PFSK-1 (cell line): ENCODE measurements at regions not wholly inside any gene's neighbourhood (a gene's known extent, or its start where the extent isn't known, plus 50 kb on each side); places are given as distances from the start of the nearest gene placed in this dataset.

ENCODE experiments used
- FOXP2 ChIP-seq: optimal IDR thresholded peaks from 2 replicates; pipeline ENCODE3; 2011; ENCODE audit warnings: borderline replicate concordance, control low read depth, inconsistent platforms; ENCODE audit not compliant: insufficient read depth; ENCODE audit errors: extremely low read length, extremely low read depth
- POLR2AphosphoS5 ChIP-seq: IDR thresholded peaks from 2 replicates; pipeline ENCODE4 v1.6.1; 2012; ENCODE audit warnings: low read depth, mild to moderate bottlenecking, control low read depth, low read length, moderate library complexity
- SIN3A ChIP-seq: IDR thresholded peaks from 2 replicates; pipeline ENCODE4 v1.6.1; 2012; ENCODE audit warnings: mild to moderate bottlenecking, low read length, moderate library complexity, borderline replicate concordance; ENCODE audit not compliant: insufficient read depth
- TAF1 ChIP-seq: IDR thresholded peaks from 2 replicates; pipeline ENCODE4 v1.6.1; 2012; ENCODE audit warnings: low read length, control low read depth, borderline replicate concordance; ENCODE audit not compliant: insufficient read depth
- TF ChIP-seq, protein P1 (sequence below), 2 experiments: IDR thresholded peaks; 2 replicates each; pipeline versions ENCODE4 v1.6.1 to v1.8.0; 2011 to 2012; ENCODE audit warnings: low read depth in 2 of 2, low read length in 2 of 2, control low read depth in 1 of 2, inconsistent platforms in 1 of 2, mild to moderate bottlenecking in 1 of 2, moderate library complexity in 1 of 2; ENCODE audit not compliant: insufficient read depth in 1 of 2

DNA sequence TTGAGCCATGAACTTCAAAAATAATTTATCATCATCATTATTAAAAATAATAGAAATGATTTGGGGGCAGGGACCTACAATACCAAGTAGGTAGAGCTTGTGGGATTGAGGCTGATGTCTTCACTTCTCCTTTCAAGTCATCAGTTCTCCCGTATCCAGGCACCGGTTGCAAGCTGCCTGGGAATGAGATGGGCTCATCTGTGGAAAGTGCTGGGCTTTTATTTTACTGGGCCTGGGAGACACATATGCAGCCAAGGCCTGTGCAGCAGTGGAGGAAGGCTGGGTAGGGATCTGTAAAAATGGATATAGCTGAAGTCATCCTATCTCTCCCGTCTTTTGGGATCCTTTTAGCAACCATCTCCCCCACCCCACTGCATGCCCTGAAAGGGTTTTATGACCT is 284.1 kb upstream of the CLINT1 start:
- TF ChIP-seq POLR2AphosphoS5, result no peak
- TF ChIP-seq, protein P1, sequence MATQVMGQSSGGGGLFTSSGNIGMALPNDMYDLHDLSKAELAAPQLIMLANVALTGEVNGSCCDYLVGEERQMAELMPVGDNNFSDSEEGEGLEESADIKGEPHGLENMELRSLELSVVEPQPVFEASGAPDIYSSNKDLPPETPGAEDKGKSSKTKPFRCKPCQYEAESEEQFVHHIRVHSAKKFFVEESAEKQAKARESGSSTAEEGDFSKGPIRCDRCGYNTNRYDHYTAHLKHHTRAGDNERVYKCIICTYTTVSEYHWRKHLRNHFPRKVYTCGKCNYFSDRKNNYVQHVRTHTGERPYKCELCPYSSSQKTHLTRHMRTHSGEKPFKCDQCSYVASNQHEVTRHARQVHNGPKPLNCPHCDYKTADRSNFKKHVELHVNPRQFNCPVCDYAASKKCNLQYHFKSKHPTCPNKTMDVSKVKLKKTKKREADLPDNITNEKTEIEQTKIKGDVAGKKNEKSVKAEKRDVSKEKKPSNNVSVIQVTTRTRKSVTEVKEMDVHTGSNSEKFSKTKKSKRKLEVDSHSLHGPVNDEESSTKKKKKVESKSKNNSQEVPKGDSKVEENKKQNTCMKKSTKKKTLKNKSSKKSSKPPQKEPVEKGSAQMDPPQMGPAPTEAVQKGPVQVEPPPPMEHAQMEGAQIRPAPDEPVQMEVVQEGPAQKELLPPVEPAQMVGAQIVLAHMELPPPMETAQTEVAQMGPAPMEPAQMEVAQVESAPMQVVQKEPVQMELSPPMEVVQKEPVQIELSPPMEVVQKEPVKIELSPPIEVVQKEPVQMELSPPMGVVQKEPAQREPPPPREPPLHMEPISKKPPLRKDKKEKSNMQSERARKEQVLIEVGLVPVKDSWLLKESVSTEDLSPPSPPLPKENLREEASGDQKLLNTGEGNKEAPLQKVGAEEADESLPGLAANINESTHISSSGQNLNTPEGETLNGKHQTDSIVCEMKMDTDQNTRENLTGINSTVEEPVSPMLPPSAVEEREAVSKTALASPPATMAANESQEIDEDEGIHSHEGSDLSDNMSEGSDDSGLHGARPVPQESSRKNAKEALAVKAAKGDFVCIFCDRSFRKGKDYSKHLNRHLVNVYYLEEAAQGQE (IDR thresholded peaks at IDR 0.05; ENCODE audit: insufficient read depth in 1 of 2, low read depth in 2 of 2, low read length in 2 of 2), result no peak
- TF ChIP-seq SIN3A, result no peak
- no peak for TF ChIP-seq FOXP2
- TF ChIP-seq TAF1, result no peak

DNA sequence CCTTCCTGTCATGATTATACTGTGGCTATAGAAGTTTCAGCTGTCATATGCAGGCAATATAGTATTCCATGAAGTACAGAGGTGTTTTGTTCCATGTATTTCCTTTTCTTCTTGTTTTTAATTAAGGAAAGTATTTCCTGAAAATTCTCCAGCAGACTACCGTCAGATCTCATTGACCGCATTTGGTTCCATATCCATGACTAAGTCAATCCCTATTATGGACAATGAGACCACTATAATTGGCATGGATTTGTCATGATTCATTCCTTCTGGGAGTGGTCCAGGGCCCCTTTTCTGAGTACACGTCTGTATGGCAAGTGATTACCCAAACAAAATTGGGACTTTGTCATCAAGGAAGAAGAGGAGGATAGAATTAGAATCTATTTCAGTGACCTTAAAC is 283.2 kb upstream of the CLINT1 start:
- TF ChIP-seq POLR2AphosphoS5 (no peak), SIN3A (no peak), TAF1 (no peak), FOXP2 (no peak)
- TF ChIP-seq, protein P1 (IDR thresholded peaks at IDR 0.05; ENCODE audit: insufficient read depth in 1 of 2, low read depth in 2 of 2, low read length in 2 of 2), result no peak

DNA sequence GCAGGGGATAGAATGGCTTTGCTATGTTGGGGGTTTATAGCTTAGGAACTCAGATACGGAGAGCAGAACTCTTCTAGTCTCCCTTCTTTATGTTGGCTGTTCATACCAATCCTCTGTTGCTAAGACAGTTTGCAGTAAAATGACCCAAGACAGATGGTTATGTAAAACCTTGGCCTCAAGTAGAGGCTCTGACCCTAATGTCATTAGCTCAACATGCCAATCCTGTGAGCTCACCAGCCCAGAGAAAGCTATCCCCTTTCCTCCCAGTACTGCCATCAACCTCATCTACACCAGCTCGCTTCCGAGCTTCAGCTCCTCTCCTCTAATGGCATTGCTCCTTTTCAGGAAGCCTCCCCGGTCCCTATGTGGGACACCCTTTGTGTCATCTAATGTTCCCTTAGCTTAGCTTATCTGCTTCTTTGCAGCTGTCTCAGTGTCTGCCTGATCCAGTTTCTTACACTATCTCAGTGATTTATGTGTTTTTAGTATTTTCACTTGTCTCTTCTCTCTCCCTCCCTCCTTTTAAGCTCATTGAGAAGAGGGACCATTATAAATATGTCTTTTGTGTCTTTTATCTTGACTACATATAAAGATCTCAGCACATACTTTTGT is 281.3 kb upstream of the CLINT1 start:
- TF ChIP-seq, protein P1 (IDR thresholded peaks at IDR 0.05; ENCODE audit: insufficient read depth in 1 of 2, low read depth in 2 of 2, low read length in 2 of 2), result no peak
- TF ChIP-seq POLR2AphosphoS5 (no peak), FOXP2 (no peak)

DNA sequence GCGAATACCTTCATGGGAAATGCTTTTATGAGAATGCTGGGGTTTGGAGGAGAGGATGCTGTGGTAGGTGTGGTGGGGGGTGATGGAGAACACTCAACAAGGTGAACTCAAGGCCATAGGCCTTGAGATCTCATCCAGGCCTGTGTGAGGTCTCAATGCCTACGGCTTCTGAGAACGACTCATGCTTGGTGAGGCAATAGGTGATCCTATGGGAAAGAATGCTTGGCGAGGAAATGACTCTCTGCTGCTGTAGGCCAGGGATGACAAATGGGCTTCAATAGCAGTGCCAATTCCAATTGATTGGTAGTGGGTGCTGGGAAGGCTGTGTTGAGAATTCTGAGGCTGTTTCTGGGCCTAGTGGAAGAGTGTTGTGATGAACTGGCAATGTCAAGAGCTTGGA is 280.2 kb upstream of the CLINT1 start:
- TF ChIP-seq SIN3A (no peak), FOXP2 (no peak), TAF1 (no peak), POLR2AphosphoS5 (no peak)
- TF ChIP-seq, protein P1 (IDR thresholded peaks at IDR 0.05; ENCODE audit: insufficient read depth in 1 of 2, low read depth in 2 of 2, low read length in 2 of 2), result no peak

DNA sequence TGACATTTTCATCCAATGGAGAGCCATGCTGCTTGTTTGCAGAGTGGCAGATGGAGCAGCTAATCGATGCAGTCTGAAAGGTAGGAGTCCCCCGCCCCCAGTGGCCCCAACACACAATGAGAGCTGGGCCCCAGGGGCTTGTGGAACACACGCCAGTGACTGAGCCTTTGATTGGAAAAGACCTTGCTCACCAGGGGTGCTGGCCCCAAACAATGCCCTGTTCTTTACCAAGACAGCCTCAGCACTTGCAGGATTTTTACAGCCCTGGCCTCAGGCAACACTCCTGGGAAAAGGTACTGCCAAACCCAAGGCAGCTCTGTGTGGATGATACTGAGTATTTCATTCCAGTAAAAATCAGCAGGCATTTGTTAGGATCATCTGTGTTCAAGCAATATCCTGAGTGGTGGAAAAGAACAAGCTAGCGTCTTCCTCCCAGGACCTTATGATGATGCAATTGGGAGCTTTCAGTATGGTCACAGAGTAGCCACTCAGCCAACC is 276.8 kb upstream of the CLINT1 start:
- TF ChIP-seq, protein P1 (IDR thresholded peaks at IDR 0.05; ENCODE audit: insufficient read depth in 1 of 2, low read depth in 2 of 2, low read length in 2 of 2), result no peak
- TF ChIP-seq SIN3A, result no peak
- no peak for TF ChIP-seq TAF1
